Body of pancreas (tissue), 4 donors: ENCODE measurements at regions not wholly inside any gene's neighbourhood (a gene's known extent, or its start where the extent isn't known, plus 50 kb on each side); places are given as distances from the start of the nearest gene placed in this dataset.
"Not testable (repeated sequence)": the region's sequence is repeated elsewhere in the genome, so short reads cannot be mapped to it uniquely, and the experiment has no call there.

ENCODE experiments used
- ATAC-seq: fragments of 150-250 bp; one replicate; pipeline ENCODE4 v1.9.1; 2016
- DNase-seq, 4 donors: peaks; one replicate each; pipeline ENCODE4 v3.0.0-alpha.2; 2019
- H3K27ac ChIP-seq, 4 donors: fragments of 200-600 bp; sonication (generic); 1 replicate in 3 of 4; 2 replicates in 1 of 4; pipeline versions ENCODE4 v1.5.1 to v1.6.1; 2016 to 2019; ENCODE audit warnings: mild to moderate bottlenecking in 1 of 4, mixed read lengths in 1 of 4, moderate library complexity in 1 of 4
- H3K27me3 ChIP-seq, 2 donors: fragments of 200-600 bp; sonication (generic); one replicate each; pipeline ENCODE4 v1.6.0; 2016; ENCODE audit warnings: mild to moderate bottlenecking in 1 of 2
- H3K36me3 ChIP-seq, 2 donors: fragments of 200-600 bp; sonication (generic); replicated peaks in 1 of 2; 2 replicates each; pipeline ENCODE4 v1.5.1; 2016; ENCODE audit warnings: low read depth in 2 of 2; ENCODE audit not compliant: insufficient read depth in 1 of 2
- H3K4me1 ChIP-seq: fragments of 200-600 bp; sonication (generic); one replicate; pipeline ENCODE4 v1.6.0; 2016
- H3K4me3 ChIP-seq, 2 donors: fragments of 200-600 bp; sonication (generic); 1 replicate in 1 of 2; 2 replicates in 1 of 2; pipeline ENCODE4 v1.5.1; 2016 to 2019
- H3K9me3 ChIP-seq, 3 donors: fragments of 200-600 bp; sonication (generic); 1 replicate in 2 of 3; 2 replicates in 1 of 3; pipeline ENCODE4 v1.5.1; 2016
- CTCF ChIP-seq, 7 experiments: fragments of 450-650 bp in 4 of 7; fragments of 200-600 bp in 3 of 7; sonication (generic) in 3 of 7; IDR thresholded peaks; one replicate each; pipeline ENCODE4 v1.5.1; 2016 to 2019; ENCODE audit warnings: antibody characterized with exemption in 7 of 7
- POLR2A ChIP-seq, 3 donors: fragments of 450-650 bp; IDR thresholded peaks; one replicate each; pipeline ENCODE4 v1.6.1; 2016; ENCODE audit warnings: antibody characterized with exemption in 3 of 3, mild to moderate bottlenecking in 2 of 3
- WGBS, 2 donors: methylation state at CpG; one replicate each; pipeline ENCODE4 v1.1.5; 2017; 5-methylcytosine and 5-hydroxymethylcytosine counted together
- intact Hi-C: fragments of 100-400 bp; cut with DNase I; formaldehyde crosslinking; loops from one replicate; pipeline ENCODE4 v1.15.1; 2023

GRCh38 chr11:29153078-29153477 lies 863.8 kb downstream of the KCNA4 start:
- no peaks in the 10 kb centered on the region for H3K36me3 ChIP-seq
- intact Hi-C loops: no loop called here
- H3K27me3 ChIP-seq: no peaks in the 10 kb centered on the region
- DNase-seq: no peak
- no peak overlapping the region for H3K4me3 ChIP-seq
- no peaks in the 10 kb centered on the region for H3K4me1 ChIP-seq
- TF ChIP-seq CTCF (IDR thresholded peaks at IDR 0.05) (no peak), POLR2A (IDR thresholded peaks at IDR 0.05) (no peak)
- 83 to 93% methylated on average over 1 of the region's 1 CpG for WGBS, 2 donors
- H3K9me3 ChIP-seq: no peaks in the 10 kb centered on the region
- no peak overlapping the region for H3K27ac ChIP-seq
- no peak for ATAC-seq

- H3K4me1 ChIP-seq, H3K27ac ChIP-seq, DNase-seq, H3K36me3 ChIP-seq, H3K4me3 ChIP-seq, intact Hi-C loops, H3K27me3 ChIP-seq, ATAC-seq, H3K9me3 ChIP-seq: not testable (repeated sequence)
- 38 to 55% methylated on average over 1 of the region's 1 CpG for WGBS, 2 donors
These were observed 874.3 kb downstream of the KCNA4 start for GRCh38 chr11:29142573-29142972.

- no peak for TF ChIP-seq CTCF (IDR thresholded peaks at IDR 0.05)
- Histone ChIP-seq H3K27me3 (no peaks in the 10 kb centered on the region), H3K36me3 (no peaks in the 10 kb centered on the region), H3K9me3 (no peaks in the 10 kb centered on the region), H3K27ac (no peak overlapping the region), H3K4me1 (no peaks in the 10 kb centered on the region), H3K4me3 (no peak overlapping the region)
- intact Hi-C loops: no loop called here
- ATAC-seq: no peak
- no peak for DNase-seq
- WGBS, 2 donors: 13 to 21% methylated on average over 1 of the region's 1 CpG
These were observed 881.3 kb downstream of the KCNA4 start for GRCh38 chr11:29135504-29135903.

GRCh38 chr11:29131055-29131454 lies 885.8 kb downstream of the KCNA4 start:
- intact Hi-C loops: no loop called here
- DNase-seq: no peak
- no peak overlapping the region for H3K27ac ChIP-seq
- H3K4me1 ChIP-seq: no peaks in the 10 kb centered on the region
- H3K9me3 ChIP-seq: no peaks in the 10 kb centered on the region
- WGBS, 2 donors: 77 to 95% methylated on average over 1 of the region's 1 CpG
- no peaks in the 10 kb centered on the region for H3K36me3 ChIP-seq
- no peaks in the 10 kb centered on the region for H3K27me3 ChIP-seq
- no peak overlapping the region for H3K4me3 ChIP-seq
- TF ChIP-seq CTCF (IDR thresholded peaks at IDR 0.05) (no peak), POLR2A (IDR thresholded peaks at IDR 0.05) (no peak)
- ATAC-seq: no peak

GRCh38 chr11:29129844-29130243 lies 887.0 kb downstream of the KCNA4 start:
- 7 to 31% methylated on average over 1 of the region's 1 CpG for WGBS, 2 donors
- H3K36me3 ChIP-seq: no peaks in the 10 kb centered on the region
- no peaks in the 10 kb centered on the region for H3K9me3 ChIP-seq
- H3K27ac ChIP-seq: no peak overlapping the region
- no peak for TF ChIP-seq POLR2A (IDR thresholded peaks at IDR 0.05)
- TF ChIP-seq CTCF (IDR thresholded peaks at IDR 0.05): no peak
- intact Hi-C loops: no loop called here
- no peaks in the 10 kb centered on the region for H3K27me3 ChIP-seq
- ATAC-seq (no peak), DNase-seq (no peak)
- H3K4me3 ChIP-seq: no peak overlapping the region
- no peaks in the 10 kb centered on the region for H3K4me1 ChIP-seq
